GM19467 (cell line): ENCODE measurements at regions not wholly inside any gene's neighbourhood (a gene's known extent, or its start where the extent isn't known, plus 50 kb on each side); places are given as distances from the start of the nearest gene placed in this dataset.
"Not testable (repeated sequence)": the region's sequence is repeated elsewhere in the genome, so short reads cannot be mapped to it uniquely, and the experiment has no call there.

Experiments used
- ATAC-seq: cut with Tn5 transposase; IDR thresholded peaks from one replicate; pipeline ENCODE4 v1.9.1; 2021; ENCODE audit warnings: mild to moderate bottlenecking, moderate library complexity; ENCODE audit not compliant: unreplicated experiment

GRCh38 chr1:221023482-221023881 is 144.2 kb downstream of the HLX start:
- no peak for ATAC-seq

GRCh38 chr1:221025501-221025900 is 146.3 kb downstream of the HLX start:
- ATAC-seq, result no peak

- no peak for ATAC-seq
These were observed 146.7 kb downstream of the HLX start for GRCh38 chr1:221025956-221026355.

GRCh38 chr1:221029981-221030649 is 150.9 kb downstream of the HLX start:
- ATAC-seq, result no peak

- no peak for ATAC-seq
These were observed 151.7 kb downstream of the HLX start for GRCh38 chr1:221030990-221031389.

- ATAC-seq, result no peak
These were observed 152.4 kb downstream of the HLX start for GRCh38 chr1:221031458-221032203.

- ATAC-seq, result no peak
These were observed 153.0 kb downstream of the HLX start for GRCh38 chr1:221032204-221032585.

- ATAC-seq, result no peak
These were observed 153.5 kb downstream of the HLX start for GRCh38 chr1:221032637-221033280.

GRCh38 chr1:221035662-221036153 is 156.5 kb downstream of the HLX start:
- ATAC-seq, result no peak

- no peak for ATAC-seq
These were observed 160.4 kb downstream of the HLX start for GRCh38 chr1:221039616-221040015.

GRCh38 chr1:221040101-221040500 is 160.9 kb downstream of the HLX start:
- ATAC-seq, result no peak

- no peak for ATAC-seq
These were observed 161.5 kb downstream of the HLX start for GRCh38 chr1:221040691-221041285.

- no peak for ATAC-seq
These were observed 165.3 kb downstream of the HLX start for GRCh38 chr1:221044538-221044937.

GRCh38 chr1:221045151-221045550 is 165.9 kb downstream of the HLX start:
- no peak for ATAC-seq

- ATAC-seq, result peak; percentile 93
These were observed 166.9 kb downstream of the HLX start for GRCh38 chr1:221045842-221046831.

- ATAC-seq, result not testable (repeated sequence)
These were observed 172.1 kb downstream of the HLX start for GRCh38 chr1:221051391-221051790.

GRCh38 chr1:221053889-221054288 is 174.6 kb downstream of the HLX start:
- no peak for ATAC-seq

GRCh38 chr1:221059506-221059905 is 180.3 kb downstream of the HLX start:
- no peak for ATAC-seq

- no peak for ATAC-seq
These were observed 184.4 kb downstream of the HLX start for GRCh38 chr1:221063651-221064050.

- ATAC-seq, result no peak
These were observed 187.2 kb downstream of the HLX start for GRCh38 chr1:221066351-221067001.
